ENCODE measurements at regions not wholly inside any gene's neighbourhood (a gene's known extent, or its start where the extent isn't known, plus 50 kb on each side); places are given as distances from the start of the nearest gene placed in this dataset.

- no peak for DNase-seq (ENCODE audit: low read depth)
- TF ChIP-seq CTCF (conservative IDR thresholded peaks at IDR 0.05; ENCODE audit: low read depth, low read length) = no peak
- no peak overlapping the region for H3K4me3 ChIP-seq (ENCODE audit: low read length)
Observed at GRCh38 chr1:191904991-191905390, 253.3 kb upstream of the RGS18 start.

- TF ChIP-seq CTCF (conservative IDR thresholded peaks at IDR 0.05; ENCODE audit: low read depth, low read length) = no peak
- H3K4me3 ChIP-seq (ENCODE audit: low read length) = no peak overlapping the region
- no peak for DNase-seq (ENCODE audit: low read depth)
Observed at GRCh38 chr1:191905781-191906180, 252.5 kb upstream of the RGS18 start.

- H3K4me3 ChIP-seq (ENCODE audit: low read length) = no peak overlapping the region
- no peak for TF ChIP-seq CTCF (conservative IDR thresholded peaks at IDR 0.05; ENCODE audit: low read depth, low read length)
- no peak for DNase-seq (ENCODE audit: low read depth)
Observed at GRCh38 chr1:191907121-191907520, 251.1 kb upstream of the RGS18 start.

- no peak for TF ChIP-seq CTCF (conservative IDR thresholded peaks at IDR 0.05; ENCODE audit: low read depth, low read length)
- H3K4me3 ChIP-seq (ENCODE audit: low read length) = no peak overlapping the region
- no peak for DNase-seq (ENCODE audit: low read depth)
Observed at GRCh38 chr1:191910245-191910644, 248.0 kb upstream of the RGS18 start.

GRCh38 chr1:191912517-191912916 is 245.7 kb upstream of the RGS18 start:
- TF ChIP-seq CTCF (conservative IDR thresholded peaks at IDR 0.05; ENCODE audit: low read depth, low read length) = no peak
- no peak overlapping the region for H3K4me3 ChIP-seq (ENCODE audit: low read length)
- no peak for DNase-seq (ENCODE audit: low read depth)

GRCh38 chr1:191913260-191913977 is 244.8 kb upstream of the RGS18 start:
- no peak overlapping the region for H3K4me3 ChIP-seq (ENCODE audit: low read length)
- DNase-seq (ENCODE audit: low read depth) = no peak
- TF ChIP-seq CTCF (conservative IDR thresholded peaks at IDR 0.05; ENCODE audit: low read depth, low read length) = no peak

GRCh38 chr1:191929383-191929782 is 228.9 kb upstream of the RGS18 start:
- no peak for TF ChIP-seq CTCF (conservative IDR thresholded peaks at IDR 0.05; ENCODE audit: low read depth, low read length)
- H3K4me3 ChIP-seq (ENCODE audit: low read length) = no peak overlapping the region

More at GRCh38 chr1:191929383-191929782, 228.9 kb upstream of the RGS18 start:
- DNase-seq (ENCODE audit: low read depth) = no peak
